ENCODE measurements at regions not wholly inside any gene's neighbourhood (a gene's known extent, or its start where the extent isn't known, plus 50 kb on each side); places are given as distances from the start of the nearest gene placed in this dataset.

DNA sequence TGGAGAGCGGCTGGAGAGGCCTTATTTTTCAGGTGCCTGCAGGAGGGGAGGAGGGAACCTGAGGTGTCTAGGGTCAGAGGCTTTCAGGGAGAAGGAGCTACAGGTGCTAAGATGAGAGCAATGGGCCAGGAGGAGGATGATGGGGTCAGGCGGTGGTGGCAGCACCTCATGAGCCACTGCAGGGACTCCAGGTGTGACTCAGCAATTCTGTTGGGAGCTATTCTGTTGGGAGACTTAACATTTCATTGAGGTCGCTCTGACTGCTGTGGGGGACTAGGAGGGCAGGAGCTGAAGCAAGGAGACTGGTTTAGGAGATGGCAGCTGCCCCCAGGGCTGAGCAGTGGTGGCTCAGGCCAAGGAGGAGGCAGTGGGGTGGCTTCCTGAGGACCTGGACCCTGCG, 65.0 kb downstream of the CLDN34 start:
- Histone ChIP-seq H3K4me3 (ENCODE audit: low read depth, low read length) (no peak overlapping the region), H3K27me3 (ENCODE audit: control insufficient read depth, insufficient read depth, low read length) (no peaks in the 10 kb centered on the region), H3K36me3 (ENCODE audit: control insufficient read depth, insufficient read depth, low read length) (no peaks in the 10 kb centered on the region), H2AFZ (no peak overlapping the region), H3K9ac (no peak overlapping the region), H3K9me3 (ENCODE audit: control insufficient read depth, low read length) (no peaks in the 10 kb centered on the region), H3K4me2 (ENCODE audit: low read length) (no peak overlapping the region), H3K27ac (no peak overlapping the region), H3K79me2 (no peaks in the 10 kb centered on the region), H3K4me1 (no peaks in the 10 kb centered on the region)
- no peak for TF ChIP-seq CTCF (IDR thresholded peaks at IDR 0.05)

DNA sequence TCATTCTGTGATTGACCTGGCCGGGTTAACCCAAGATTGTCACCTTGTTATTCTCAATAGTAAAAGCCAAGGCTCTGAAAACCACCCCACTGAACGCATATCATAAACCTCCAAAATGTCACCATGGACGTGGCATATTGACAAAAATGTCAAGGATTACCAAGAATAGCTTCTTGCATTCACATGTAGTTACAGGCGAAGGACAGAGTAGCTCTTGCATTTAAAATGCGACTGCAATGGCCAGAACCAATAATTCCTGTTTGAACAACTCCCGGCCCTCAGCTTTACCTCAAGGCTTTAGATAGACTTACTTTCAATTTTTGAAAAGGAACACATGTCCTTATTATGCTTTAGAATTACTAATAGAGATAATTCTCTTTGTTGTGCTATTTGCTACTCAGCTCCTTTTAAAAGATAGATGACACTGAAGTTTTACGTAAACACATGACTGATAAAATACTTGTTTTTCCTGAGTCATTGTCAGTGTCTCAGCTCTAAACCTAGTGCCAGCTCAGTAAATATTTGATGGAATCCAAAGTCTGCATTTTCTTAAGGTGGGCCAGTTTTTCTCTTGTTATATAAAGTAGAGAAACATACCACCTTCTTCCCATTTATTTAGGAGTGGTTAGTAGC, 66.3 kb downstream of the CLDN34 start:
- Histone ChIP-seq H3K27me3 (ENCODE audit: control insufficient read depth, insufficient read depth, low read length) (no peaks in the 10 kb centered on the region), H3K27ac (no peak overlapping the region), H3K4me2 (ENCODE audit: low read length) (no peak overlapping the region), H3K9me3 (ENCODE audit: control insufficient read depth, low read length) (no peaks in the 10 kb centered on the region), H3K4me3 (ENCODE audit: low read depth, low read length) (no peak overlapping the region), H3K4me1 (no peaks in the 10 kb centered on the region), H3K79me2 (no peaks in the 10 kb centered on the region), H2AFZ (no peak overlapping the region), H3K36me3 (ENCODE audit: control insufficient read depth, insufficient read depth, low read length) (no peaks in the 10 kb centered on the region), H3K9ac (no peak overlapping the region)
- TF ChIP-seq CTCF (IDR thresholded peaks at IDR 0.05): no peak

DNA sequence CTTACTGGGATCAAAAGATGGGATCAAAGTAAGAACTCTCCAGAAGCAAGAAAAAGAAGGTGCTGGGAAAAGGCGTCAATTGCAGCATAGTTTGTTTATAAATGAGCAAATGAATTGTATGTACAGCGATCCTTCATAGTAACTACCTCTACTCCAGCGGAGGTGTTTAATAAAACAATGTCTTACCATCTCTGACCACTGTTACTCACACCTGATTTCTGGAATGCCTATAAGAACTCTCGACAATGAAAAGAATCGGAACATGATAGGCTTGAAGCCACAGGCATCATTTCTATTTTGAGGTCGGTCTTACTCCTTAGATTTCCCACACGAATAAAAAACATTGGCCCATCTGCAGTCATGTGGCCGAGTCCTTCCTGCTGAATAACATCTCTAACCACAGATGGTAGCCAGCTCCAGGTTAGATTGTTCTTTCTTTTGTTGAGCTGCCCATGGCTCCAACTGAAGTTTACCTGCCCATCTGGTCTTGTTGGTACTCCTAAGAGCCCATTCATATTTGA, 67.6 kb downstream of the CLDN34 start:
- no peaks in the 10 kb centered on the region for H3K79me2 ChIP-seq
- no peak overlapping the region for H3K27ac ChIP-seq
- H3K4me1 ChIP-seq: peaks cover 3% of the 10 kb centered on the region
- TF ChIP-seq CTCF (IDR thresholded peaks at IDR 0.05): no peak
- no peak overlapping the region for H3K4me3 ChIP-seq (ENCODE audit: low read depth, low read length)
- no peaks in the 10 kb centered on the region for H3K36me3 ChIP-seq (ENCODE audit: control insufficient read depth, insufficient read depth, low read length)
- H2AFZ ChIP-seq: no peak overlapping the region
- no peak overlapping the region for H3K4me2 ChIP-seq (ENCODE audit: low read length)
- H3K27me3 ChIP-seq (ENCODE audit: control insufficient read depth, insufficient read depth, low read length): no peaks in the 10 kb centered on the region
- H3K9me3 ChIP-seq (ENCODE audit: control insufficient read depth, low read length): no peaks in the 10 kb centered on the region
- no peak overlapping the region for H3K9ac ChIP-seq

- H3K4me1 ChIP-seq: peaks cover 3% of the 10 kb centered on the region
- H3K79me2 ChIP-seq: no peaks in the 10 kb centered on the region
- no peak overlapping the region for H3K4me3 ChIP-seq (ENCODE audit: low read depth, low read length)
- H3K27ac ChIP-seq: no peak overlapping the region
- no peak for TF ChIP-seq CTCF (IDR thresholded peaks at IDR 0.05)
- H3K27me3 ChIP-seq (ENCODE audit: control insufficient read depth, insufficient read depth, low read length): no peaks in the 10 kb centered on the region
- H3K9ac ChIP-seq: no peak overlapping the region
- H3K36me3 ChIP-seq (ENCODE audit: control insufficient read depth, insufficient read depth, low read length): no peaks in the 10 kb centered on the region
- no peaks in the 10 kb centered on the region for H3K9me3 ChIP-seq (ENCODE audit: control insufficient read depth, low read length)
- H2AFZ ChIP-seq: no peak overlapping the region
- H3K4me2 ChIP-seq (ENCODE audit: low read length): no peak overlapping the region
Observed at GRCh38 chrX:10038585-10038984, 71.4 kb downstream of the CLDN34 start.
